OCI-LY1 (cell line): ENCODE measurements at regions not wholly inside any gene's neighbourhood (a gene's known extent, or its start where the extent isn't known, plus 50 kb on each side); places are given as distances from the start of the nearest gene placed in this dataset.

Experiments
- CTCF ChIP-seq: fragments of 200-600 bp; sonication (generic), shearing (Covaris generic); IDR thresholded peaks from 2 replicates; pipeline ENCODE4 v1.5.1; 2017; ENCODE audit warnings: mild to moderate bottlenecking, antibody characterized with exemption, low read length, moderate library complexity, mixed read lengths
- EZH2 ChIP-seq: fragments of 200-600 bp; sonication (generic), shearing (Covaris generic); IDR thresholded peaks from 2 replicates; pipeline ENCODE4 v1.8.0; 2017; ENCODE audit warnings: borderline replicate concordance, mixed run types, mild to moderate bottlenecking, antibody characterized with exemption, low read length, moderate library complexity, mixed read lengths

- no peak for TF ChIP-seq CTCF
- TF ChIP-seq EZH2 = no peak
These were observed 1934.2 kb upstream of the IGFBP7 start for GRCh38 chr4:59044286-59044900.
